RPMI7951 (cell line): ENCODE measurements at regions not wholly inside any gene's neighbourhood (a gene's known extent, or its start where the extent isn't known, plus 50 kb on each side); places are given as distances from the start of the nearest gene placed in this dataset.

Experiments
- DNase-seq: peaks from one replicate; pipeline ENCODE4 v3.0.0-alpha.2; 2012; ENCODE audit warnings: low read depth

DNA sequence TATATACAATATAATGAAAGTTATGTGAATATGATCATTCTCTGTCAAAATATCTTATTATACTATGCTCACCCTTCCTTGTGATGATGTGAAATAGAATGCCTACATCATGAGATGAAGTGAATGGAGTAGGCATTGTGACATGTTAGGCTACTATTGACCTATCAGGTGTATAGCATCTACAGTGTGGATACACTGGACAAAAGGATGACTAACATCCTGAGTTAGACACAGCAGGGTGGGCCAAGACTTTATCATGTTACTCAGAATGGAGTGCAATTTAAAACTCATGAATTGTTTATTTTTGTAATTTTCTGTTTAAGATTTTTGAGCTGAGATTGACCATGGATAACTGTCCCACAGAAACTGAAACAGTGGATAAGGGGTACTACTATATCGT lies 53.4 kb upstream of the NAV3 start:
- no peak for DNase-seq

DNA sequence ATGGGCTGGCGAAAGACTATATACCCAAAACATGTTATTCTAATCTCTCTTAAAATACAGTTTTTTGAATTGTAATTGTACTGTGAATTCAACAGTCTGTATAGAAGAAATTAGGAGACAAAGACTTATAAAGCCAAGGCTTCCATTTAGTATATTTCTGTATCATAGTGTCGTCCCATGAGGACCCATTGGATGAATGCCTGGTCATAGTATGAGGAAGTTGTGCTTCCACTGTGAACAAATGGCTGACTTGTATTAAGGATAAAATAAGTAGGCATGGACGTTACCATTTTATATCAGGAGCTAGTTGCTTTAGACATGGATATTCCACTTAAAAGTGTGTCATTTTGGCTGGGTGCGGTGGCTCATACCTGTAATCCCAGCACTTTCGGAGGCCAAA lies 55.9 kb upstream of the NAV3 start:
- no peak for DNase-seq

DNA sequence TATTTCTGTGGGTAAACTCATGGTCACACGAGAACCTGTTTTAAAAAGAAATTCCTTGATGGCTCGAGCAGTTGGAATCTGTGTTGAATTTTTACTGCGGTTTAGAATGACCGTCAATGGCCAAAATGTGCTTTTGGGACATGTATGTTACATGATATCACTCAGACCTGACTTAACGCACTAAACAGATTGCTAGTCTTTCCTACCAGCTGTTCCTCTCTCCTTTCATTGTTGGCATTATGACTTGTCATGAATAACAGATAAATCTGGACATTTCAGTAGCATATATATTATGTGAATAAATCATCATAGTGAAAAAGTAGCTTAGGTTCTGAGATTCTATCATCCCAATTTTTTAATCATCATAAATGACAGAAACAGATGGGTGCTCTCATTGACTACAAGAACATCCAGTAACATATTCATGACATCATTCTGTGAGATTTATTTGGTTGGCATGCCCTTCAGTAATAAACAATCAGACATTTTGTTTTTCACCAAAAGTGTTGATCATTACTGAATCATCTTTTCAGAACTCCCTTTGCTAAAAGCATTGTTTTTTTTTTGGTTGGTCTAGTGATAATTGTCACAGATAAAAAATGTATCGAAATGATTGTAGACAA lies 57.9 kb upstream of the NAV3 start:
- no peak for DNase-seq

DNA sequence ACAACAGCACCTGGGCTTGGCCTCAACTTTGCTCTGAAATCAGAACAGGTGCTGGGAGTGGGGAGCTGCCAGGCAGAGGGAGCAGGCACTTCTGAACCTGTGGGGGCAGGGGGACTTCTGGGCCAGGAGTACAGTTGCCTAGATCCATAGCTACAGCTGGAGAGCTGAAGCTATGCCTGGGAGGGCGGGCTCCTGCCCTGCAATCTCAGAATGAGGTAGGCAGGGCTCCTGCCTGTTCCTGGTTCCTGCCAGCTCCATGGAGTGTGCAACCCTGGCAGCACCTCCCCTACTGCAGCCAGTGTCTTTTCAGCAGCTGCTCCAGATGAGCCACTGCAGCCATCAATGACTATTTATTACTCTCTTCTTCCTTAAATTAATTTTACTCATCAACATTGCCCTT lies 62.1 kb upstream of the NAV3 start:
- no peak for DNase-seq

DNA sequence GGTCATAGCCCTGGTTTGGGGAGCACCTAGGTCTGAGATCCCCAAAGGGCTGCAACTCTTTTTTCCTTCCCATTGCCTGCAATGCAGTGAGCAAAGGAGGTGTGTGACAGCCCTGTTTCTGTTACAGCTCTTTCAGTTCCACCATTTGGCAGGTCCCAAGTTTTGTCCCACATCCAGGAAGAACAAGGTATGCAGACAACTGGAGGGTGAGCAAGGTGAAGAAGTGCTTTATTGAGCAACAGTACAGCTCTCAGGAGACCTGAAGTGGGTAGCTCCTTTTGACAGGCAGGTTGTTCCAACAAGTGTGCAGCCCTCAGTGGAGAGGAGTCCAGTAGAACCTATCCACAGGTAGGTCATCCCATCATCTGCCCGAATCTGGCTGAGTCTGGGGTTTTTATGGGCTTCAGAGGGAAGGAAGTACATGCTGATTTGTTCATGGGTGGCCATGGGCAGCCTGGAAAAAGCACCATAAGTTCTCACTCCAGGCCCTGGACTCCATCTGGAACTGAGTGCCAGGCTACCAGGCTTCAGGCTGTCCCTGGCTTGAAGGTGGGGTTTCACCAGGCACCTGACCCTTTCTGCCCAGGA lies 62.8 kb upstream of the NAV3 start:
- DNase-seq = no peak

DNA sequence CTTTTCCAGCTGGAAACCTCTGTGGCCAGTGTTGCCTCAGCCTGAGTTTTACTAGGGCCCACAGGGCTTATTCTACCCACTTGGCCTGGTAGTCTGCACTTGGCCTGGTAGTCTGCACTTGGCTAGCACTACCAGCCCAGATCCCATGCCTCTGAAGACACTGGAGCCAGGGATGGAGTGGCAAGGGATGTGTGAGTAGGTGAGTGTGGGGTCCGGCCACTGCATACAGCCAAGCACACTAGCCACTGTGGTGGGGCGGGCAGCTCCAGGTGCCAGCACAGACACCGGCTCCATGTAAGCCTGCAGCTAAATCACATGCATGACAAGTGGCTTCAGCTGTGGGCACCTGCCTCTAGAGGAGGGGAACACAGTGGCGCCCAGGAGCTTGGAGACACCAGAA lies 63.4 kb upstream of the NAV3 start:
- DNase-seq = no peak

DNA sequence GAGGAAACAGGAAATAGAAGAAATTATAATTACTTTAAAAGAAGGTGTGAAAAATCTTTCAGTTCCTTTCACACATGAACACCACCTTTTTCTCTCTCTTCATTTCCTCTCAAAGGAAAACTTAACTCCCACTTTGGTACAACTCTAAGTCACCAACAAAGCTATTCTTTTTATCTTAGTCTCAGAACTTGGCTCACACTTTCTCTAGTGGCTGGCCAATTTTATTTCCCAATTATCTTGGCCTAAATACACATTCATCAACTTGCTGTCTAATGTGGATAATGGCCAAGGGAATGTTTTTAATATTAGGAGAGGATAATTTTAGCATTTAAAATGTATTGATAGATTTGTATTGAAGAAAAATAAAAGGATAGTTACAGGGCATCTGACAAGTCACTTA lies 64.5 kb upstream of the NAV3 start:
- DNase-seq = no peak

DNA sequence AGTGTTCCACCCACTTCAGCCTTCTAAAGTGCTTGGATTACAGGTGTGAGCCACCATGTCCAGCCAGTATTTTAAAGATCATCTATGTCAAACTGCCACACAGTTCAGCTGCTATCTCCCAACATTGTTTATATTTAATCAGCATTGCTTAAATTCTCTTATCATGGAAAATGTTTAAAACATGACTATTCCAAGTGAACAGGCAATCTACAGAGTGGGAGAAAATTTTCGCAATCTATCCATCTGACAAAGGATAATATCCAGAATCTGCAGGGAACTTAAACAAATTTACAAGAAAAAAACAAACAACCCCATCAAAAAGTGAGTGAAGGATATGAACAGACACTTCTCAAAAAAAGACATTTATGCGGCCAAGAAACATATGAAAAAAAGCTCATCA lies 69.4 kb upstream of the NAV3 start:
- no peak for DNase-seq

DNA sequence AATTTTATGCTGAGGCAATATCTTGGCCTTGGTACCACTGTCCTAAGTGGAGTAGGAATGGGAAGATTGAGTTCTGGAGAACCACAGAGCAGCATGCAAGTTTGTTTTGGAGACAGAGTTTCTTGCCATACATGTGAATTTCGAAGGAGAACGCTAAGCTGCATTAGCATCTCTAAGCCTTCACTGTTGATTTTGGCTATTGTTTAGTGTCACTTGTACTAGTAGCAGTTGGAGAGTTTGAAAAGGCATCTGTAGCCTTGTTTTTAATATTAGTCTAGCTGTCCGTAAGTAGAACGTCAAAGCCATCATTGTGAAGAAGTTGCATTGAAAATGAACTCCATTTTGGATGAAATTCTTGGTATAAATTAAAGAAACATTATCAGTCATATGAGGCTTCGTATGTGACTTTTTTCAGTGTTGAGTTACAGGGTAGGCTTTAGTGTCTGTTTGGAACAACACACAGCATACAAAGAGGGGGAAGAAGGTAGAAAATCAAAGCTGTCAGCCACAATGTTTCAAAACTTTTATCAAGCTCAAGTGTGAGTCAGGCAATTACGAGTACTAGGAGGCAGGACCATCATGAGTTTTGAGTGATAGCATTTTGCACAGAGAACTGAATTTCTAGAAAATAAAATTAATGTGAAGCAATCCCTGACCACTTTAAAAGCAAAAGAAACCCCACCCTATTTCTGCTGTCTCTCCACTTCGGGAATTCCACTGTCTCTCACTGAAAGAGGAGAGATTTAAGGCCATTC lies 70.2 kb upstream of the NAV3 start:
- DNase-seq = no peak

DNA sequence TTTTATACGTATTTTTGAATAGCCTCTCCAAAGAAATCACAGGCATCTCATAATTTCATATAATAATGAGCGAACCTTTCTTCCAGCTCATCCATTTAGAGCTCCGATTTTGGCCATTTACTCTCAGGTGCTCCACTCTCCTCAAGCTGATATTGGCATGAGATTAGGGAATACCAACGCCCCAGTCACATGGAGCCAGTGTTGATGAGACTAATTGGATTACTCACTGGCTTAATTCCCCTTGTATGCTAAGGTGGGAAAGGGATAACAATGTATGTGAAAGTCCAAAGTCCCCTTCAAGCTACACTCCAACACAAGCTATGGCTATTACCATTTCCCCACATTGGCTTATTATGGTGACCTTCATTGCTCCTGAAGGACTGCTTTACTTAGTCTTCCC lies 76.6 kb upstream of the NAV3 start:
- no peak for DNase-seq

DNA sequence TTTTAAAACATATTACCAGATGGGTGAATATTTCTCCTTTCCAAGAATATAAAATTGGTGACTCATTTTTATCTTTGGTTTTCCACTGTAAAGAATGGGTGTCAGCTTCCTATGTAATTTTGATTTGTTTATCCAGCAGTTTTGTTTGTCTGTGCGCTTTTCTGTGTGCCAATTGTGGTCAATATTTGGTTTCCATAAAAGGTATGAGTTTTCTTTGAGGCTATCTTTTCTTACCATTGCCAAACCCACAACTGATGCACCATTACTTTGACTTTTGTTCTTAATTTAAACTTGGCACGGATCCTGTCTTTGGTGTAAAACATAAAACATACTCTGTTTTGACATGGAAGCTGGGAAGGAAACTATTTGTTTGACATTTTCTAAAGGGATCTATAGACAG lies 78.8 kb upstream of the NAV3 start:
- DNase-seq = peak; percentile 73

DNA sequence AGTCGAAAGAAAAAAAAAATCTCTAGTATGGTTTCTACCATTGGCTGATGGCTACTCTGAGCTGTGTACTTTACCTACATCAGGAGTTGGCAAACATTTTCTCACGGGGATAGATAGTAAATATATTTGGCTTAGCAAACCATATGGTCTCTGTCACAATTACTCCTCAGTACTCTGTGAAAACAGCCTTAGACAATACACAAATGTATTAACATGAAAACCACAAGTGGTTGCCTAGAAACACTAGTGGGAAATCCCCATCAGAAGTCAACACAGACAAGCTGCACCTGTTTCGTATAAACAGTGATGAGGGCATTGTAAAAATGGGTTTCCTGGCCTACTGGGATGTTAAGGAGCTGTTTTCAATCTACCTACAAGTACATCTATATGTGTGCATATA lies 84.6 kb upstream of the NAV3 start:
- peak; percentile 62 for DNase-seq

DNA sequence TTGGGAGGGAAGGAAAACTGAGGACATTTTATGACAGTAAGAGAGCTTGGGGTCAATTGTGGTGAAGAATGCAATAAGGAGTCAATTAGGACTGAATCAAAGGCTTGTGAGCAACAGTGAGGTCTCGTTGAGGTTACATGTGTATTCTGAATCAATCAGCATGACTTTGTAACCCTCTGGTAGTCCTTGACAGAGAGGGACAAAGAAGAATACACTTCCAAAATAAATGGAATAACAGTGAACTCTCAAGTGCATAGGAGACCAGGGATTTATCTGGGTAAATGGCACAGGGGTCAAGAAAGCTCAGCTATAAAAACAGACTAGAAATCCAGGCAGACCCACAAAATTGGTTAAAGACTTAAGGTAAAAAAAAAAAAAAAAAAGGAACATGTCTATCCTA lies 85.1 kb upstream of the NAV3 start:
- DNase-seq = no peak

DNA sequence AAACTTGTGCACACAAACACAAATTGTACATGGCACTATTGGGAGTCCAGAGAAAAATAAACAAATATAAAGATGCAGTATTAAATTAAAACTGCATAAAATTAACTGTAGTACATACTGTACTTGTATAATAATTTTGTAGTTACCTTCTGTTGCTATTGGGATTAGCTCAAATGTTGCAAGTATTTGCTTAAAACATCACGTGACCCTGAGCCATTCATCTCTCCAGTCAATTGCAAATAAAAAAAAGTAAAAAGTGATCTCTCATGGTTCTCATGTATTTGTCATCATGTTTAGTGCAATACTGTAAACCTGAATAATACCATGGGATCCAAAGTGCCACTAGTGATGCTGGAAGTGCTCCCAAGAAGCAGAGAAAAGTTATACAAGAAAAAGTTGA lies 88.1 kb upstream of the NAV3 start:
- DNase-seq = no peak

DNA sequence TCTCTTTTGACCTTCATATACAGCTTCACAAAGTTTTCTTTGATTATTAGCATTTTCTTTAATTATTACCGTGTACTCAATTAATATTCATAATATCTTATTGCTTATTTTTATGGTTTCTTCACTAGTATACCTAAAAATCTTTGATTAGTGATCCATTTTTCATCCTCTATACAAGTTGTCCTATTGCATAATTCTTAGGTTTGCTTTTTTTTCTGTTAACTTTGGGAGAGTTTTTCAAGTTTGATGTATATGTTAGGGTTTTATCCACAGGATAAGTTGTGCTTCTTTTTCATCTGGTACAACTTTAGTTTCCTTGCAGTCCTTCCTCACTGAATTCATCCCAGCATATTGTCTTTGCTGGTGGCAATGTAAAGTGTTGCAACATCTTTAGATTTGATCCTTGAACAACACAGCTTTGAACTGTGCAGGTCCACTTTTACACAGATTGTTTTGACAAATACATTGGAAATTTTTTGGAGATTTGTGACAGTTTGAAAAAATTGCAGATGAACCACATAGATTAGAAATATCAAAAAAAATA lies 88.6 kb upstream of the NAV3 start:
- DNase-seq = no peak

DNA sequence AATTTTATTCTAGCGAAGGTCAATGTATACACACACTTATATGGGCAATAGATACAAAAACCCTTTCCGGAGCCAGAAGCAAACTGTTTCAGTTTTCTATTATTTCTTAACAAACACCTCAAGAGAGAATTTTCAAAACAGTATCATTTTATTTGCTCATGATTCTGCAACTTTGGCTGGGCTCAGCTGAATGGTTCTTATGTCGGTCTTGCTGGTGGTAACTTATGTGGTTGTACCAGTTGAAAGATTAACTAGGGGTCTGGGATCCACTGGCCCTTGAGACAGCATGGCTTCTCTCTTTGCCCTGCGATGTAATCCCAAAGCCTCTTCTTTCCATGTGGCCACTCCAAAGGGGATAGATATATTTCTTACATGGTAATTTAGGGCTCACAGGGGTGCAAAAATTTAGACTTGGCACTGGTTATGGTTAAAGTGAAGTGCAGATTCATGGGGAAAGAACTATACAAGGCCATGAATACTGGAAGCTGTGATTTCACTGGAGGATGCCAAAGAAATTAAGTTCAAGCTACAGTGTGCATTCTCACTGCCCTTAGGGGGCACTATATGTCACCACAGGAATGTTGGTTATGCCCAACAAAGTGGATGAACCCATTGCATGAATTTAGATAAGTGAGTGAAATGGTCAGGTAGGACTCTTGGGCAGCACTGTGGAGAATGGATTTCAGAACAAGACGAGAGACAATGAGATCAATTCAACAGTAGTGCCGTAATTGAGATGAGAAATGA lies 94.3 kb upstream of the NAV3 start:
- no peak for DNase-seq

DNA sequence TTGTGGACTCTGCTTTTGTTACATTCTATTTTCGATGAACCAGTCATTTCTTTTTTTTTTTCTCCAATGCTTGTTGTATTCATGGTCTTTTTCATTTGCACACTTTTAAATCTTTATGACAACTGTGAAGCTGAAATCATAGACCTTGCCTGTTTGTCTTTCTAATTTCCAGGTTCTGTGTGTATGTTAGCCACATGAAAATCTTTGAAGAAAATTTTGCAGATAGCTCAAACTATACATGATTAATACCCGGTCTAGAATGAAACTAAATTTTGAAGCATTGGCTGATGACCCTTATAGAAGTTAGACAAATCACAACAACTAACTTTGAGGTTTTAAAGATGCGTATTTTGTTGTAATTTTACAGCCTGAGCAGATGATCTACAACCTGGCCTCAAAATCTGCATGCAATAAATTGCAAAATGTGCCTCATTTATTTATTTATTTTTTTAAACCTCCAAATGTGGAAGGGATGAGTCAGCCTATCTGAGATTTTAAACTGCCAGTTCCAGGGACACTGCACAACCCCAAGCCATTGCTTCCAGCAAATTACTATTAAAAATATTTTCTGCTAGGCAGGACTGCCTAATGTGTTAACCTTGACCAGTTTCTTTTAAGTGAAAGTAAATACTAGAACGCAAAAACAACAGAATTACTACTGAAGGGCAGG lies 96.3 kb upstream of the NAV3 start:
- peak; percentile 40 for DNase-seq

DNA sequence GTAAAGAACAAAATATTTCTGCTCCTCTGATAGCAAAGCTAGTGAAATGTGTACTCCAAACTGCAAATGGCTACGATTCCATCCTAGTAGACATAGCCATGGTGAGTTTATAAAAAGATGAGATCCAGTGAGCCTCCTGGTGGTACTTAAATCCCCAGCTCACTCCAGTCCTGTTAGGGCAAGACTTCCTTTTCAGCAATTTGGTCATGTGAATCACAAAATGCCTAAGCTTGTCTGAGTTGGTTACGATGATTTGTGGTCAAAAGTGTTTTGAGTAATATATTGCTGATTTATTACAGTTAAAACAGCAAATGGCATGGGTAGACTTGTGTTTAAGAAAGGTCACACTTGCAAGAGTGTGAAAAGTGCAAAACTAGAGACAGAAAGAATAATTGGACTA lies 102.7 kb upstream of the NAV3 start:
- DNase-seq = no peak

DNA sequence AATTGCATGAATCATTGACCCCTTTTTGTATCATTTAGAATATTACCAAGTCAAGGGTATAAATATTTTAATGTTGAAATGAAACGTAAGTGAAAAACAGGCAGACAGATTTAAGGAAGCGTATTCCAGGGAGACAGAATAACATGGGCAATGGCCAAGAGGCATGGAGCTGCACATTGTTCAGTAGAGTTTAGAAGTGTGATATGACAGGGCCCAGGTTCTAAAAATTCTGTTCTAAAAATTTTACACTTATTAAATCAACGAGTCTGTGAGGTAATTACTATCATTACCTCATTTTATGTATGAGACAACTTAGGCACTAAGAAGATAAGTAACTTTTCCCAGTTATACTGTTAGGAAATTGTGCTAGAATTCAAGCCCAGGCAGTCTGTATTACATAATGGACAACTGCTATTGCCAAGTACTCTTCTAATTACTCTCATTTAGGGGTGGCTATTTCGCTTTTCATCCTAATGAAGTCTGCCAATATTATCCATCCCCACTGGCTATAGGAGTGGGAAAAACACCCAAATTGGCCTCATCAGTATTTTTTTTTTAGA lies 103.2 kb upstream of the NAV3 start:
- DNase-seq = no peak

DNA sequence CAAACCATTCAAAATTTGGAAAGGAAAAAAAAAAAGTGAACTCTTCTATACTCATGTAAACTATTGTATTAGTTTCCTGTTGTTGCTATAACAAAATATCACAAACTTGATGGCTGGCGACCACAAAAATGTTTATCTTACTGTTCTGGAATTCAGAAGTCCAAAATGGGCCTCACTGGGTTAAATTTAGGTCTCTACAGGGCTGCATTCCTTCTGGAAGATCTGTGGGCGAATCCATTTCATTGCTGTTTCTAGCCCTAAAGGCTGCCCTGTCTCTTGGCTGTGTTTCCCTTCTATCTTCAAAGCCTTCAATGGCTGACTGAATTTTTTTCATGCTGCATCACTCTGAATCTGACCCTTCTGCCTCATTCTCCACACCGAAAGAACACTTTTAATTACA lies 105.1 kb upstream of the NAV3 start:
- DNase-seq = peak; percentile 74

DNA sequence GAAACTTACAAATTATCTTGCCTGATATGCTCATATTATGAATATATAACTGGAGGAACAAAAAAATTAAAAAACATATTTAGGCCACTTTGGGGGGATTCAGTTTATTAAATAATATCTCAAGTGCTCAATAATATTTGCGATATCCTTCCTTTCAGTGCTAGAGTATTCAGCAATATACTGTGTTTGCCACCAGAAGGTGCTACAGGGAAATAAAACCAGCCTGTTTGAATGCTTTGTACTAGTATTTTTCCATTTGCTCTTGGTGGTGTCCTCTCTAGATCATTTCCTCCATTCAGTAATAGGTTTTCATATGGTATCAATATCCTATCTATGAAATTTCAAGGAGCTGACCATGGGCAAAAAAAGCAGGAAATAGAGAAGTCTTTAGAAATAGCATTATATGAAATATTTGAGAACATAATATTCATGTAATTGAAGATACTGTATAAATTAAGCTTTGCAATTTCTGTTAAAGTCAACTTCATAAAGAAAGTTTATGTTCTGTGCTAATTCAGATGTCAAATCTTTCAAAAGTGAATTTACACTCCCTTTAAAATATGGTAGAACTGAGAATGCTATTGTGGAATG lies 106.2 kb upstream of the NAV3 start:
- peak; percentile 36 for DNase-seq
